MM.1S (cell line): ENCODE measurements at regions not wholly inside any gene's neighbourhood (a gene's known extent, or its start where the extent isn't known, plus 50 kb on each side); places are given as distances from the start of the nearest gene placed in this dataset.

Experiments
- DNase-seq: peaks from one replicate; pipeline ENCODE4 v3.0.0-alpha.2; 2015
- H2AFZ ChIP-seq: fragments of 300-600 bp; sonication (generic); 2 replicates; pipeline ENCODE4 v1.6.0; 2016; ENCODE audit warnings: antibody characterized with exemption, low read length
- H3F3A ChIP-seq: fragments of 300-600 bp; sonication (generic); 2 replicates; pipeline ENCODE4 v1.6.1; 2016; ENCODE audit warnings: mild to moderate bottlenecking, antibody characterized with exemption, low read length, moderate library complexity, mixed read lengths; ENCODE audit not compliant: insufficient read depth
- H3K27ac ChIP-seq: fragments of 300-600 bp; sonication (generic); 2 replicates; pipeline ENCODE4 v1.5.1; 2016; ENCODE audit warnings: mild to moderate bottlenecking, low read length
- H3K27me3 ChIP-seq: fragments of 300-600 bp; sonication (generic); replicated peaks from 2 replicates; pipeline ENCODE4 v1.6.0; 2016; ENCODE audit warnings: low read length; ENCODE audit not compliant: insufficient read depth
- H3K36me3 ChIP-seq: fragments of 300-600 bp; sonication (generic); replicated peaks from 2 replicates; pipeline ENCODE4 v1.6.1; 2016; ENCODE audit warnings: mild to moderate bottlenecking, low read length, mixed read lengths; ENCODE audit not compliant: insufficient read depth
- H3K4me1 ChIP-seq: fragments of 300-600 bp; sonication (generic); 2 replicates; pipeline ENCODE4 v1.6.1; 2016; ENCODE audit warnings: low read length, mixed read lengths
- H3K4me2 ChIP-seq: fragments of 300-600 bp; sonication (generic); 2 replicates; pipeline ENCODE4 v1.6.0; 2016; ENCODE audit warnings: low read depth, low read length
- H3K4me3 ChIP-seq: fragments of 300-600 bp; sonication (generic); 2 replicates; pipeline ENCODE4 v1.5.1; 2016; ENCODE audit warnings: low read length, mixed read lengths
- H3K79me2 ChIP-seq: fragments of 300-600 bp; sonication (generic); 2 replicates; pipeline ENCODE4 v1.6.1; 2016; ENCODE audit warnings: mixed run types, low read length, mixed read lengths
- H3K9ac ChIP-seq: fragments of 300-600 bp; sonication (generic); 2 replicates; pipeline ENCODE4 v1.6.1; 2016; ENCODE audit warnings: low read length, mixed read lengths
- H3K9me2 ChIP-seq: fragments of 300-600 bp; sonication (generic); replicated peaks from 2 replicates; pipeline ENCODE4 v1.6.1; 2016; ENCODE audit warnings: mild to moderate bottlenecking, low read length, mixed read lengths; ENCODE audit not compliant: insufficient read depth
- H3K9me3 ChIP-seq: fragments of 300-600 bp; sonication (generic); replicated peaks from 2 replicates; pipeline ENCODE4 v1.6.1; 2016; ENCODE audit warnings: mild to moderate bottlenecking, low read length, mixed read lengths; ENCODE audit not compliant: insufficient read depth
- H4K20me1 ChIP-seq: fragments of 300-600 bp; sonication (generic); 2 replicates; pipeline ENCODE4 v1.6.1; 2016; ENCODE audit warnings: mild to moderate bottlenecking, low read length, moderate library complexity, mixed read lengths; ENCODE audit not compliant: insufficient read depth
- EZH2 ChIP-seq: fragments of 300-600 bp; sonication (generic); optimal IDR thresholded peaks from 2 replicates; pipeline ENCODE3; 2017; ENCODE audit warnings: low read depth, mild to moderate bottlenecking, antibody characterized with exemption, low read length, mixed read lengths
- TF ChIP-seq, protein P1 (sequence below): fragments of 300-600 bp; sonication (generic); IDR thresholded peaks from 2 replicates; pipeline ENCODE4 v1.5.1; 2016; ENCODE audit warnings: antibody characterized with exemption, low read length, mixed read lengths

- no peaks in the 10 kb centered on the region for H3F3A ChIP-seq
- no peak overlapping the region for H3K9ac ChIP-seq
- no peak for DNase-seq
- peaks cover 2% of the 10 kb centered on the region; the same call in 1 of the 2 replicates for H3K4me1 ChIP-seq
- H4K20me1 ChIP-seq, result no peaks in the 10 kb centered on the region; the same call in 1 of the 2 replicates
- no peak overlapping the region for H3K4me2 ChIP-seq
- H3K79me2 ChIP-seq, result no peaks in the 10 kb centered on the region
- no peaks in the 10 kb centered on the region for H3K36me3 ChIP-seq
- no peaks in the 10 kb centered on the region for H3K9me2 ChIP-seq
- no peaks in the 10 kb centered on the region for H3K9me3 ChIP-seq
- 0 out of 2 replicates have a peak overlapping the region, but pooled peaks have one; percentile 11 for H2AFZ ChIP-seq
- TF ChIP-seq, protein P1, sequence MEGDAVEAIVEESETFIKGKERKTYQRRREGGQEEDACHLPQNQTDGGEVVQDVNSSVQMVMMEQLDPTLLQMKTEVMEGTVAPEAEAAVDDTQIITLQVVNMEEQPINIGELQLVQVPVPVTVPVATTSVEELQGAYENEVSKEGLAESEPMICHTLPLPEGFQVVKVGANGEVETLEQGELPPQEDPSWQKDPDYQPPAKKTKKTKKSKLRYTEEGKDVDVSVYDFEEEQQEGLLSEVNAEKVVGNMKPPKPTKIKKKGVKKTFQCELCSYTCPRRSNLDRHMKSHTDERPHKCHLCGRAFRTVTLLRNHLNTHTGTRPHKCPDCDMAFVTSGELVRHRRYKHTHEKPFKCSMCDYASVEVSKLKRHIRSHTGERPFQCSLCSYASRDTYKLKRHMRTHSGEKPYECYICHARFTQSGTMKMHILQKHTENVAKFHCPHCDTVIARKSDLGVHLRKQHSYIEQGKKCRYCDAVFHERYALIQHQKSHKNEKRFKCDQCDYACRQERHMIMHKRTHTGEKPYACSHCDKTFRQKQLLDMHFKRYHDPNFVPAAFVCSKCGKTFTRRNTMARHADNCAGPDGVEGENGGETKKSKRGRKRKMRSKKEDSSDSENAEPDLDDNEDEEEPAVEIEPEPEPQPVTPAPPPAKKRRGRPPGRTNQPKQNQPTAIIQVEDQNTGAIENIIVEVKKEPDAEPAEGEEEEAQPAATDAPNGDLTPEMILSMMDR, result no peak
- no peak overlapping the region for H3K4me3 ChIP-seq
- no peak overlapping the region for H3K27ac ChIP-seq
- no peaks in the 10 kb centered on the region for H3K27me3 ChIP-seq
These were observed 50.6 kb upstream of the ITSN2 start for GRCh38 chr2:24410976-24411375.

DNA sequence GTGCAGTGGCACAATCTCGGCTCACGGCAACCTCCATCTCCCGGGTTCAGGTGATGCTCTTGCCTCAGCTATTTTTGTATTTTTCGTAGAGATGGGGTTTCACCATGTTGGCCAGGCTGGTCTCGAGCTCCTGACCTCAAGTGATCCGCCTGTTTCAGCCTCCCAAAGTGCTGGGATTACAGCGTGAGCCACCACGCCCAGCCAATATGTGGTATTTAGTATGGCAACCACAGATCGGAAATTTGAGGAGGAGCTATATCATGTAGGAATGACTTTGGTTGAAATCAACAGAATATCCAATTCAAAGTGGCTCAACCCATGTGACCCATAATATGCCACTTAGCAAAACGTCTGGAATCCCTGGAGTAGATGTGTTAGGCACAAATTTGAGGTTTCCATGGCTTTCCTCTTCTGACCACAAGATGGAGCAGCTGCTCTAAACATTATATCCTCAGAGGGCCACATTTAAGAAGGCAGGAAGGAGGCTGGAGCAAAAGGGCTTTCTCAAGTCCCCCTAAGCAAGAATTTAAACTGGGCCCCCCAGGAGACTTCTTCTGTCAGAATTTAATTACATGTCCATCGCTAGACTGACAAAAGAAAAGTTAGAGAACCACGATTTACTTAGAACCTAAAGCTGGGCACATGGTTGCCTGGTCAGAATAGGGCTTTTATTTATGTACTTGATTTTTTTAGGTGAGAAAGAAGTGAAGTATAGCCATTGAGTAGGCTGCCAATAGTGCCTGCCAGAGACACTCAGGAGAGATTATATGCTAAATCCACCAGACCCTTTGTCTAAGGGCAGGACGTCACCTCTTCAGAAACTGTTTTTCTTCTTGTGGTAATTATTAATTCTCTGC, 49.6 kb upstream of the ITSN2 start:
- Histone ChIP-seq H3K79me2 (no peaks in the 10 kb centered on the region), H3K4me3 (no peak overlapping the region), H3K27me3 (no peaks in the 10 kb centered on the region), H3K9me2 (no peaks in the 10 kb centered on the region), H4K20me1 (no peaks in the 10 kb centered on the region; the same call in 1 of the 2 replicates), H3K9ac (no peak overlapping the region), H2AFZ (no peak overlapping the region), H3K27ac (no peak overlapping the region), H3K9me3 (no peaks in the 10 kb centered on the region), H3F3A (no peaks in the 10 kb centered on the region), H3K4me1 (peaks cover 2% of the 10 kb centered on the region; the same call in 1 of the 2 replicates), H3K36me3 (no peaks in the 10 kb centered on the region), H3K4me2 (no peak overlapping the region)
- TF ChIP-seq, protein P1, result peak; percentile 82
- no peak for TF ChIP-seq EZH2
- DNase-seq, result peak; percentile 64
